HEK293T (cell line): ENCODE measurements at regions not wholly inside any gene's neighbourhood (a gene's known extent, or its start where the extent isn't known, plus 50 kb on each side); places are given as distances from the start of the nearest gene placed in this dataset.

Experiments
- BHLHE40 ChIP-seq: fragments of 450-650 bp; IDR thresholded peaks from 2 replicates; pipeline ENCODE4 v1.6.1; 2016; ENCODE audit warnings: mild to moderate bottlenecking, moderate library complexity, borderline replicate concordance
- FOXA1 ChIP-seq: fragments of 450-650 bp; IDR thresholded peaks from 2 replicates; pipeline ENCODE4 v1.6.1; 2016; ENCODE audit warnings: mild to moderate bottlenecking
- FOXM1 ChIP-seq: fragments of 450-650 bp; IDR thresholded peaks from 2 replicates; pipeline ENCODE4 v1.6.1; 2017; ENCODE audit warnings: mild to moderate bottlenecking, borderline replicate concordance
- HDGF ChIP-seq: fragments of 450-650 bp; IDR thresholded peaks from 2 replicates; pipeline ENCODE4 v1.6.1; 2017; ENCODE audit warnings: antibody characterized with exemption, borderline replicate concordance
- L3MBTL2 ChIP-seq: fragments of 450-650 bp; conservative IDR thresholded peaks from 2 replicates; pipeline ENCODE4 v1.6.1; 2016; ENCODE audit warnings: mild to moderate bottlenecking
- LEF1 ChIP-seq: fragments of 450-650 bp; IDR thresholded peaks from 2 replicates; pipeline ENCODE4 v1.6.1; 2017; ENCODE audit warnings: mild to moderate bottlenecking, borderline replicate concordance
- NFRKB ChIP-seq: fragments of 450-650 bp; IDR thresholded peaks from 2 replicates; pipeline ENCODE4 v1.6.1; 2016; ENCODE audit warnings: mild to moderate bottlenecking, moderate library complexity
- SP1 ChIP-seq: fragments of 450-650 bp; IDR thresholded peaks from 2 replicates; pipeline ENCODE4 v1.6.1; 2017
- SUZ12 ChIP-seq: fragments of 450-650 bp; IDR thresholded peaks from 2 replicates; pipeline ENCODE4 v1.6.1; 2016; ENCODE audit warnings: mild to moderate bottlenecking
- TARDBP ChIP-seq: fragments of 450-650 bp; IDR thresholded peaks from 2 replicates; pipeline ENCODE4 v1.6.1; 2016
- ZNF384 ChIP-seq: fragments of 450-650 bp; IDR thresholded peaks from 2 replicates; pipeline ENCODE4 v1.6.1; 2016

- TF ChIP-seq NFRKB = no peak
- no peak for TF ChIP-seq FOXM1
- TF ChIP-seq HDGF = no peak
- no peak for TF ChIP-seq BHLHE40
- no peak for TF ChIP-seq LEF1
- no peak for TF ChIP-seq SUZ12
- no peak for TF ChIP-seq FOXA1
- TF ChIP-seq SP1 = no peak
- TF ChIP-seq TARDBP = no peak
- TF ChIP-seq ZNF384 = no peak
- TF ChIP-seq L3MBTL2 = no peak
Observed at GRCh38 chr5:174383210-174384167, 338.0 kb downstream of the NSG2 start.
